LNCAP (cell line): ENCODE measurements at regions not wholly inside any gene's neighbourhood (a gene's known extent, or its start where the extent isn't known, plus 50 kb on each side); places are given as distances from the start of the nearest gene placed in this dataset.

Experiments used
- TF ChIP-seq, protein P1 (sequence below): fragments of 450-650 bp; IDR thresholded peaks from 2 replicates; pipeline ENCODE4 v1.5.1; 2017; ENCODE audit warnings: mild to moderate bottlenecking

GRCh38 chr2:194603429-194603828 lies 1053.6 kb upstream of the SLC39A10 start:
- TF ChIP-seq, protein P1, sequence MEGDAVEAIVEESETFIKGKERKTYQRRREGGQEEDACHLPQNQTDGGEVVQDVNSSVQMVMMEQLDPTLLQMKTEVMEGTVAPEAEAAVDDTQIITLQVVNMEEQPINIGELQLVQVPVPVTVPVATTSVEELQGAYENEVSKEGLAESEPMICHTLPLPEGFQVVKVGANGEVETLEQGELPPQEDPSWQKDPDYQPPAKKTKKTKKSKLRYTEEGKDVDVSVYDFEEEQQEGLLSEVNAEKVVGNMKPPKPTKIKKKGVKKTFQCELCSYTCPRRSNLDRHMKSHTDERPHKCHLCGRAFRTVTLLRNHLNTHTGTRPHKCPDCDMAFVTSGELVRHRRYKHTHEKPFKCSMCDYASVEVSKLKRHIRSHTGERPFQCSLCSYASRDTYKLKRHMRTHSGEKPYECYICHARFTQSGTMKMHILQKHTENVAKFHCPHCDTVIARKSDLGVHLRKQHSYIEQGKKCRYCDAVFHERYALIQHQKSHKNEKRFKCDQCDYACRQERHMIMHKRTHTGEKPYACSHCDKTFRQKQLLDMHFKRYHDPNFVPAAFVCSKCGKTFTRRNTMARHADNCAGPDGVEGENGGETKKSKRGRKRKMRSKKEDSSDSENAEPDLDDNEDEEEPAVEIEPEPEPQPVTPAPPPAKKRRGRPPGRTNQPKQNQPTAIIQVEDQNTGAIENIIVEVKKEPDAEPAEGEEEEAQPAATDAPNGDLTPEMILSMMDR = no peak

GRCh38 chr2:194602750-194603149 lies 1054.3 kb upstream of the SLC39A10 start:
- TF ChIP-seq, protein P1 = no peak

DNA sequence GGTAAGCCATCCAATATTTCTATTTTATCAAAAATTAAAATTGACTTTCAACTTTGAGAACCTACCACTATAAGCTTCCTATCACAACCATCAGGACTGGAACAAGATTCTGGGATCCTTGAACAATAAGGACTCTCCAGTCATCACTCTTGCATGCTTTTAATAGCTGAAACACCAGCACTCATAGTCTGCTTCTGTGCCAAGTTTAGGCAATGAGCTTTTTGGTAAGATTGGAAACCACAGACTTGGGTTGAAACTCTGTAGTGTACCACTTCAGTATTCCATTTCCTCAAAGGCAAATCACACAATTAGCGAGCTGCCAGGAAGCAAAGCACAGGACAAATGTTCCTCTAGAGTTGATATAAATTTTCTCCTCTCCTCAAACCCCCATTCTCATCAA lies 1065.8 kb upstream of the SLC39A10 start:
- TF ChIP-seq, protein P1 = no peak

GRCh38 chr2:194587739-194588270 lies 1069.2 kb upstream of the SLC39A10 start:
- TF ChIP-seq, protein P1 = no peak

- TF ChIP-seq, protein P1 = no peak
These were observed 1089.4 kb upstream of the SLC39A10 start for GRCh38 chr2:194567661-194568017.

DNA sequence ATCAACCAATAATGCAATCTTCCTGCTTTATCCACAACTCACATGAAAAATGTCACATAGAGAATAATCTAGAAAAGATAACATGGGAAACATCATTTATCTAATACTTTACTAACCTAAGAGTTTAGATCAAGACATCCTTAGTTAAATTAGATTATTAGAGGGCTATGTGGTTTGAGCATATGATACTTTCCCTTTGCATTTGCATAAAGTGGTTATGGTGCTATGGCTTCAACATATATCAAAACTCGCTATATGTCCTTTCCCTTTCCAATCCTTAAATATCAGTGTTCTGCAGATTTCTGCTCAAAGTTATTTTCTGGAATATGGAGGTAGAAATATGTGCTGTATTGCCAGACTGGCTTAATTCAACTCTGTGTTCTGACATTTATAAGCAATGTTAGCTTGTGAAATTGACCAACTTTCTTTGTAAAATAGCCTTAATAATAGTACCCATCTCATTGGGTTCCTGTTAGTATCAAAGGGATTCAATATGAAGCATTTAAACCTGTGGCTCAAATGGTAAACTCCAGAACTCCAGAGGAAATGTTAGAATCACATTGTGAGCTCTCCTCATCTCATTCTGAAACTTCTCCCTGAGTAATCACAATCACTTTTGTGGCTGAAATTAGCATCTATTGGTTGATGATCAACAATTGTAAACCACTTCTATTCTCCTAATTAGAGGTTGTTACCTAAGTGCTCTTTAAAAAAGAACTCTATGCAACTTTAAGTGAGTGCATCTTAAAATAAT lies 1089.9 kb upstream of the SLC39A10 start:
- TF ChIP-seq, protein P1 = no peak

DNA sequence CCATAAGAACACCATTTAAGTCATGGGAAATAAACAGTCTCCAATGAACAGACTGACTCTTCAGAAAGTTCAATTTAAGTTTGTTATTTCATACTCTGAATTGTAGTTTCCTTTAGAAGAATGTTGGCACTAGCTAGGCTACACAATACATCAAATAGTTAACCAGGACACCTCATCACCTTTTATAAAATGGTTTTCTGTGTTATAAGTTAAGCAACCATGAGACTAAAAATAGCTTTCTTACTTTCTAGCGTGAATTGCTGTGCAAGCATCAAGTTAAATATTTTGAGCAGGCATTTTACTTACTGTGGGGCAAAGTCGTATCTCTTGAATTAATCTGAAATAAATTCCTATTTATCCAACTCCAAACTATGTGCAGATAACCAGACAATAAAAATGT lies 1092.6 kb upstream of the SLC39A10 start:
- TF ChIP-seq, protein P1 = no peak

- TF ChIP-seq, protein P1 = no peak
These were observed 1094.7 kb upstream of the SLC39A10 start for GRCh38 chr2:194562329-194562728.
